Left cardiac atrium (tissue), 4 donors: ENCODE measurements at regions not wholly inside any gene's neighbourhood (a gene's known extent, or its start where the extent isn't known, plus 50 kb on each side); places are given as distances from the start of the nearest gene placed in this dataset.

Source experiments
- ATAC-seq, 2 donors: fragments of 200-7000 bp; cut with Tn5 transposase; one replicate each; pipeline ENCODE4 v1.9.1; 2020; ENCODE audit warnings: mild to moderate bottlenecking in 2 of 2, moderate library complexity in 2 of 2
- DNase-seq: peaks from one replicate; pipeline ENCODE4 v3.0.0-alpha.2; 2020
- intact Hi-C, 2 donors: fragments of 100-400 bp; cut with DNase I; formaldehyde crosslinking; loops; one replicate each; pipeline versions ENCODE4 v1.14.1 to v1.15.1; 2022 to 2023
- donor health status: DM: no; HTN: yes; CAD: no.
- donor health status: DM: no; HTN: yes; CAD: no; lungs with severe emphysema.
- donor health status: DM: yes; HTN: yes; CAD: no.
- donor health status: Dilated cardiomyopathy.

DNA sequence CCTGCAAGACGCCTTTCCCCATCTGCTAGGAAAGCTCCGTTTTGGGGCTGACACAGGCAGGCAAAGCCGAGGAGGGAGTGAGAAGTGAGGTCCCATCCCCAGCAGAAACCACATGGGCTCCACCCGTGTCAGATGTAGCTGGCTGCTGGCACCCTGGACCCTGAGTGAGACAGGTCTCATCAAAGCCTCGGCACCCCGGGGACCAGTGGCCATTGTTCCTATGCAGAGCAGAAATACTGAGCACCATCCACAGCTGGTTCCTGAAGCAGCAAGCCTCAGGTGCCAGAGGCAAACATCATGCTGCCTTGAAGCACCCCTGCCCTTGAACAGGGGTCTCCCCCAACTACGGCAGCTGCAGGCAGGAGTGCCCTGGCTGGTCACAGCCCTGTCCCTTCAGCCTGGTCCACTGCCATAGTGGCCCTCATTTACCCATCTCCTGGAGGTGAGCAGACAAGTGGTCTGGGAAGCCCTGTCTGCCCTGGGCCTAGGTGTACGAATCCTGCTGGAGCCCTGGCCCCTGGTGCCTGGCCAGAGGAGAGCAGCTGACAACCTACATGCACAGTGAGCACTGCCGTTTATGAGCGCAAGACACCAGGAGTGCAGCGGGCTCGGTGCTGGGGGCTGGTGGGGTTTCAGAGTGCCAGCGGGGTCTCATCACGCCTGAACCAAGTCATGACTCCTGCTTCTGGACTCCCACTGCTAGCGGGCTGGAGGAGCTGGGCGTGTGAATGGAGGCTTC is 289.8 kb upstream of the RTL1 start:
- ATAC-seq (no peak), DNase-seq (no peak)
- intact Hi-C loops: no loop called here

DNA sequence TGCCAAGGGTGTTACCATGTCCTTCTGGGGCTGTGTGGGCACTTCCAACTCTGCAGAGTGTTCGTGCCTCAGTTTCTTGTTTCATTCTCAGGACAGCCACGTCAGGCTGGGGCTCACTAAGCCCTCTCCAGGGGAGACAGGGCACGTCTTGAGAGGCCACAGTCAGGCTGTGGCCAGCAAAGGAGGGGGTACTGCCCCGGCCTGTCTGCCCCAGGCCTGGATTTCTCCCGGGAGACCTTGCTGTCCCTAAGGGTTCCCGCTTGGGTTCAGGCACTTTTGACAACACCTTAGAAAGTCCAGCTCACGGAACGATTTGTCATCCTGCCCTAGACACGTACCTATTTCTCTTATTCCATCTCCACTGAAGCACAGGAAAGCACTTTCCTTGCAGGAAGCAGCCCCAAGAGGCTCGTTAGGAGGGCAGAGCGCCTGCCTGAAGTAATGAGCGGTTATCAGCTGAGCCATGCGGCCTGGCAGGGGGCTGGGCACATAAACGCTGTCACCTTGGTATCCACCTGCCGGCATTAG is 290.4 kb upstream of the RTL1 start:
- DNase-seq: no peak
- ATAC-seq: no peak
- intact Hi-C loops: no loop called here

DNA sequence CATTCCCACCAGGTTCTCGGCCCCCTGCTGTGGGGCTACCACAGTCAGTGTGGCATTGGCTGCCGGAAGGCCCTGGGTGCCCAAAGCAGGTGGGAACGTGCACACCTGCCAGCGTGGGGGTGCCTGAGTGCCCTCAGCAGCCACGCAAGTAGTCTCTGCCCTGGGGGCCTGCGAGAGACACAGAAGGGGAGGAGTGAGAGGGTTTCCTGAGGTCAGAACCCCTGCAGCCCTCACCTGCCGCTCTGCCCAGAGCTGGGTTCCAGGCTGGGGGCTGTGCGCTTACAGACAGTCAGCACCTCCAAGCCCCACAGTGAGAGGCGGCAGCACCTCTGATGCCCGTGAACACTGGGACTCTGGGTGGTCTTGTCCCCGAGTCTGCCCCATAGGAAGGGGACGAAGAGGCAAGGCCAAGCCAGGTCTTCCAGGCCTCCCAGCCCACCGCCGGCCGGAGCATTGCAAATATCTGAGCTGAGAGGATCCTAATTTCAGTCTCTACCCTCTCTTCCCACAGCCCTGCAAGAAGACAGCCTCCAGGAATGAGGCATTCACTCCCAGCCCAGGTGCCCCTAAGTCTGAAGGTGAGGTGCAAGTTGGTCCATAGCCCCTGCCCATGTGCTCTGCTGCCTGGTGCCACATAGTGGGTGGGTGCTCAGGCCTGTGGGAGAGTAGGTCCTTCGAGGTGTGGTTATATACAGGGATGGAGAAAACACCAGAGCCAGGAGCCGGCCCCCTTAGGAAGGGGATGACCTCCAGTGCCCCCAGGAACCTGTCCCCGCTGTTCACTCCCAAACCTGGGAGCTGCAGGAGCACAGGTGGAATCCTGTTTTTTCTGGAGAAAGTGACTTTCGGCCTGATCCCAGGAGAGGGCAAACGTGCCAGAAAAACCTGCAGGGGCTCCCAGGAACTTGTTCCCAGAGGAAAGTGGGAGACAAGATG is 291.1 kb upstream of the RTL1 start:
- no peak for DNase-seq
- intact Hi-C loops: no loop called here
- no peak for ATAC-seq

DNA sequence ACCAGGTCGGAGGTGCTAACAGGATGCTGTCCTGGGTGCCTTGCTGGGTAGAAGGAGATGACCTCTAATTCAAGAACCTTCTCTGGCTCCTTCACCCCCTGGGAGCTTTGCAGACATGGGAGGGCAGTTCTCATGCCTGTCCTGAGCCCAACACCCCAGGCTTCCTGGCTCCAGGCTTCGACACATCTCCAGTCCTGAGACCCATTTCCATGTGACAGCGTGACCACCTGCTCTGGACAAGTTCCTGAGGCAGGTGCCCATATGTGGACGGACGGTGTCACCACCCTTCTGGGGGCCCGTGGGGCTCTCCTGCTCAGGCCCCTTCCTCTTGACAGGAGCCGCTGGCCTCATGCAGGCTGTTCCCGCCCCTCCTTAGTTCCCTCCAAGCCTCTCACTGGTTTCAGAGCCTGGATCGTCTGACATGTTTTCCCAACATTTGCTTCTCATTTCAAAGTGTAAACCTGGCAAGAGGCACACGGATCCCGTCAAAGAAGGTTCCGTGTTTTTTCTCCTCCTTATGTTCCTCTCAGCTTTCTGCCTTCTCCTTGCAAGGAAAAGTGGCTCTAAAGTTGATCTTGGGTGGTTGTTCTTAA is 291.9 kb upstream of the RTL1 start:
- ATAC-seq (no peak), DNase-seq (no peak)
- intact Hi-C loops: no loop called here

DNA sequence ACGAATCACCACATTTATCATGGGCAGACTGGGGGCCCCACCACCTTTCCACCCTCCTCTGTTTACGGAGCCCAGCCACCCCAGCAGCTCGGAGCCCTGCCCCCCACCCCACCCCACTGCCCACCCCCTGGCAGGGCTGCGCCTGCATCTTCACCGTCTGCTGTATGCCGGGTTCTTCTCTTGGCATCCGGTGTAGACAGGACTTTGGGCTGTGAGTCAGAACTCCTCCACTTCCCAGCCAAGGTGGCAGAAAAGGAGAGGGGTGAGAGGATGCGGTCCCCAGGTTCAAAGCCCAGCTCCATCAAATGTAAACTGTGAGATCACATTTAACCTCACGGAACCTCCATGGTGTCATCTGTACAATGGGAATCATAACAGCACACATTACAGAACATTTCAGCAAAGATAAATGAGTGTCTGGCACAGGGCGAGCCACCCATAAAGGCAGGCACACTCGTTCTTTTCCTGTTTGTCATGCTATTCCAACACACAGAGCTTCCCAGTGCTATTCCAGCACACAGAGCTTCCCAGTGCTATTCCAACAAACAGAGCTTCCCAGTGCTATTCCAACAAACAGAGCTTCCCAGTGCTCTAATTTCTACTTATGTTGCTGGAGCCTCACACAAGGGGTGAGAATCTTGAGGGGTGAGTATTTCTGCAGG is 292.7 kb upstream of the RTL1 start:
- intact Hi-C loops: no loop called here
- no peak for ATAC-seq
- DNase-seq: no peak

DNA sequence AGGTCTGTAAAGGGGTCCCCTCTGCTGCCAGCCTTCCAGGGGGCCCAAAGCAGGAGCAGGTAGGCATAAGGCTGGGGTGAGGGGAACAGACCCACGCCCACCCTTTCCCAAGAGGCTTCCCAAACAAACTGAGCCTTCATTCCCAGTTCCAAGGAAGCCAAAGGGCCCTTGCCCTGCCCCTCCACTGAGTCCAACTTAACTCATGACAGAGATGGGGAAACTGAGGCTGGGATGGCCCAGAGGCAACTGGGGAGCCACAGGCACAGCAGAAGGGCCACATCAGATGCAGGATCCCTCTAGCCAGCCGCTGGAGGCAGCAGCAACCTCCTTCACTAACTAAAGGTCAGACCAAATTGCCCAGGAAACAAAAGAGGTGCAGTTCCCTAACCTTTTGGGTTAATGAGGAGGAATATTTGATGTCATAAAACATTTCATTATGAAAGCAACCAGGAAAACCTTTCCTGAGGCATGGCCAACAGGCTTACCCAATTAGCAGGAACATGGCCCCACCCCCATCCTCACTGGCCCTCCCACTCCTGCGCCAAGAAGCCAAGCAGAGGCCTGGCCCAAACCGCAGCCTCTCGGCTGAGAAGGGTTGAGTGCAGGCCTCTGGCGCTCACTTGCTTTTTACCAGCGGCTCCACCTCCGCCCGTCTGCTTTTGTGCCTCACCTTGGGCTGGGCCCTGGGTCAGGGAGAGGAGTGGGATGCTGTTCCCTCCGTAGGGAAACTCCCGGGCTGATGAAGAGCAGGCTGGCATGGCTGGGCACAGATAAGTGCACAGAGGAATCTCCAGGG is 293.5 kb upstream of the RTL1 start:
- intact Hi-C loops: no loop called here
- DNase-seq (no peak), ATAC-seq (no peak)

DNA sequence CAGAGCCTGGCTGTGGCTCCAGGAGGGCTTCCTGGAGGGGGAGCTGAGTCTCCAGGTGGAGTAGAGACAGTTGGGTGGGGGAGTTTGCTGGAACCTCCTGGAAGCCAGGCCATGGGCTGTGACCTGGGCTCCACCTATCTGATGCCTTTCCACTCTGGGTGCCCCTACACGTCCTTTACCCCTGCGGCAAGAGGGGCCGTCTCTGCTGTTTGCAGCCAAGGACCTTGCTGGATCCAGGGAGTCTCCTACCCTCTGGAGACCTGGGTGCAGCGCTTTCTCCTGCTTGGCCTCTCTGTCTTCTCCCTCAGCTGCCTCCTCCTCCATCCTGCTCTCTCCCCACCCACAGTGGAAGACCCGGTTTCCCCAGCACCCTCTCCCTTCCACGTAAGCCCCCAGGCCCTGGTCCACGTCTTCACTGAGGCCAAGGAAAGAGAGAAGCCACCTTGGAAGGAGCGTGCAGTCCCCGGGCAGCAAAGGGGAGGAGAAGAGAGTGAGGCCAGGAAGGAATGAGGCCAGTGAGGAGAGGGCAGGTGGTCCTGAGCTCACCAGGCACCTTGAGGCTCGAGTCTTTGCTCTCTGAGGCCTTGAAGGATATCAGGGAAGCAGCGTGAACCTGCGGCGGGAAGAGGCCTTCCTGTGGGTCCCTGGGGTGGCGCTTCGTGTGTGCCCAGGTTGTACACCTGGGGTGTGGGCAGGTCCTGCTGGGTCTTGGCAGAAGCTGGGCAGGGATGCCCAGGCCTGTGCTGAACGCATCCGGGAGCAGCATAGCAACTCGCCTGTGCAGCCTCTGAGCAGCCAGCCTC is 294.3 kb upstream of the RTL1 start:
- ATAC-seq (no peak), DNase-seq (no peak)
- intact Hi-C loops: no loop called here

DNA sequence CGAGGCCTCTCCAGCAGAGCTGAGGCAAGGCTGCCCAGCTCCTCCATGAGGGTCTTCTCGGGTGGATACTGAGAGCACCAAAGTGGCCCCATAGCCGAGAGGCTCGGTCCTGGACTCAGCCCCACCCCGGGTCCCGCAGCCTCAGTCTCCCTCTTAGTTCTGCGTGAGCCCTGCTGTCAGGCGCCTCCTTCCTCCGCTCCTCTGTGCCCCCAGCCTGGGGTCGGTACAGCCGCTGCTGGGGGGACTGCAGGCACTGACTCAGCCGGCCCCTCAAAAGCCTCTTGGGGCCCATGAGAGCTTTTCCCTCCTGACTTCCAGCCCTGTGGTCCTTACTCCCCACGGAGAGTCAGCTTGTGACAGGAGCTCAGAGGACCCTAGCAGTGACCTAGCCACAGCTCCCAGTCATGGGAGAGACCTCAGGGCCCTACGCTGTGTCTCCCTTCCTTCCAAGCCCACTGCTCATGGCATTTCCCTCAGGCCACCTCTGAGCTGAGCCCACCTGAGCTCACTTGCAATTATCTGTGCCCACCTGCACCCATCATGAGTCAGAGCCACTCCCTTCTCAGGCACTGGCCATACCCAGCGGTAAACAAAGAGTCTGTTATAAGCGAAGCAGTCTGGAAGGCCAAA is 295.0 kb upstream of the RTL1 start:
- ATAC-seq (no peak), DNase-seq (no peak)
- intact Hi-C loops: no loop called here

DNA sequence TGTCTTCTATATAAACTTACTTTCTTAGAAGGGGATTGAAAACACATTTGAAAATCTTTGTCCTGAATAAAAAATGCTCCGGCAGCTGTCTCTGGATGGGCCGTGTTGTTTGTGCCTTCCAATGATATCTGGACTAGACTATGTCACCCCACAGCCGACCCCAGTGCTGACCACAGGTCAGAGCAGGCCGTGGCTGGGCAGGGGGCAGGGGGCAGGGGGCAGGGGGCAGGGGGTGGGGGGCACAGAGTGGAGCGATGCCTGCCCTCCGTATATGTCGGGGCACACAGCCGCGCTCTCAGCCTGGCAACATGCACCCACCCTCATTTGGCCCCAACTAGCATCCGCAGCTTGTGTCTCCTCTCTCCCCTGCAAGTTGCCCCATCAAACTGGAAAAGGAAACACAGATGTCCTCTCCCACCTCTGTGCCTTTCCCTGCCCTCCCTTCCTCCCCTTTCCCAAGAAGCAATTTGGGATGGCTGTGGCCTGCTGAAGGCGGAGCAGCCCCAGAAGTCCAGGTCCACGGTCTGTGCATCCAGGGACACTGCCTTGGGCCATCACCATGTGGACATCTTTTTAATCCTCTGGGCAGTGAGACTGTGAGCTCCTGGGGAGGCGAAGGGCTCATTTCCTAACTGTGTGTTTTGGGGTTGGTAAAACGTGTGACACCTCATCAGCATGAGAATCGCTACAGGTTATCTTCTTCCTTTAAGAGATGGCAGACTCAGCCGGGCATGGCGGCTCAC is 295.7 kb upstream of the RTL1 start:
- intact Hi-C loops: no loop called here
- ATAC-seq (no peak), DNase-seq (no peak)

DNA sequence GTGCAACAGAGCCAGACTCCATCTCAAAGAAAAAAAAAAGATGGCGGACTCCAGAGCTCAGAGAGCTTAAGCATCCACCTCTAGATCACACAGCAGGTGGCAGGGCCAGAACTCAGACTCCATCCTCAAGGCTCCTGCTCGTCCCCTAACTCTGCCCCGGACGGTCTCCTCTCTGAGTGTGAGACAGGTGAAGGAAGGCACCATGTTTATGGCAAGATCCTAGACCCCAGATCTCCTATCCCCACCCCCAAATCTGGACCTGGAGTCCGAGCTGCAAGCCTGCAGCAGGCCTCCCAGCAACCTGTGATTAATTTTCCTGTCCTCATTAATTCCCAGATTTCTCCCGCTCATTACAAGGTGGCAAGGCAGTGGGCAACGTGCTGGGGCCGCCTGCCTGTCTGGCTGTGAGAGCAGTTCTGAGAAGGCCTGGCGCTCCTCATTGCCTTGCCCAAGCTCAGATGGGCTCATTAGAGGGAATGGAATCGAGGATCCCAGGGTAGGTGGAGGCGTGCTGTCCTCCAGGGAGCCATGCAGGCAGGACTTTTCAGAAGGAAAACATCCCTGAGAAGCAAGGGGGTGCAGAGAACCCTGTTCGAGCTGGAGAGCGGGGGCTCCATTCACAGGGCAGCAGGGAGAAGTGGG is 296.6 kb upstream of the RTL1 start:
- ATAC-seq (no peak), DNase-seq (no peak)
- intact Hi-C loops: no loop called here

DNA sequence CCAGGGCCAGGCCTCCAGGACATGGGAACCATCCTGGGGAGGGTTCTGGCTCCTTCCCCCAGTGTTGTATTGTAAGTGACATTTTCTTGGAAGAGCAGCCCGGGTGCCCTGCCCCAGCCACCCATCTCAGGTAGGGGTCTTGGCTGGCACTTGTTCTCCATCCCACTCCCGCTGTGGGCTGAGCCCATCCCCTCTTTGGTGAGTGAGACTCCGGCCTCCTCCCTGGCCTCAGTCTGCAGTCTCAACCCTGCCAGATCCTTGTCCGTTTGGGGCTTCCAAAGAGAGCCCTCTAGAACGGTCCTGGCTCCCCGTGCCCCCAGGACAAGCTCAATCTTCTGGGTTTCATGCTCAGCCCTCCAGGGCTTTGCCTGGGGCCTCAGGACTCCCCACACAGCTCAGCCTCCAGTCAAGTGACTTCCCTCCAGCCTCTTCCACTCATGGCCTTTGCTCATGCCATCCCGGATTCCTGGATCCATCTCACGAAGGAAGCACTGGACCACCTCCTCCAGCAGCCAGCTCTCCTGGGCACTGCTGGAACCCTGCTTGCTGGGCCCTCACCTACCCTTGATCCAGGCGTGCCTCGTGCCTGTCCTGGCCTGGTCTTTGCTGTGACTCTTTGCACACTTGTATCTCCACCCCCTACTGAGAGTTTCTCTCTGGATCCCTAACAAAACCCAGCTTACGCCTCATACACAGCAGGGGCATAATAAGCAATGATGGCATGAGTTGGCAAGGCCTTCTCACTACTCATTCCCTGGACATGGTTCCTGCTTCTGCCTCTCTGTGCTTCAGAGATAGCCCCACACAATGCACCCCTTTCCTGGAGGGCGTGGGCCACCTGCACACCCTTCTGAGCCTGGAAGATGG is 297.4 kb upstream of the RTL1 start:
- DNase-seq: no peak
- ATAC-seq: no peak
- intact Hi-C loops: no loop called here

DNA sequence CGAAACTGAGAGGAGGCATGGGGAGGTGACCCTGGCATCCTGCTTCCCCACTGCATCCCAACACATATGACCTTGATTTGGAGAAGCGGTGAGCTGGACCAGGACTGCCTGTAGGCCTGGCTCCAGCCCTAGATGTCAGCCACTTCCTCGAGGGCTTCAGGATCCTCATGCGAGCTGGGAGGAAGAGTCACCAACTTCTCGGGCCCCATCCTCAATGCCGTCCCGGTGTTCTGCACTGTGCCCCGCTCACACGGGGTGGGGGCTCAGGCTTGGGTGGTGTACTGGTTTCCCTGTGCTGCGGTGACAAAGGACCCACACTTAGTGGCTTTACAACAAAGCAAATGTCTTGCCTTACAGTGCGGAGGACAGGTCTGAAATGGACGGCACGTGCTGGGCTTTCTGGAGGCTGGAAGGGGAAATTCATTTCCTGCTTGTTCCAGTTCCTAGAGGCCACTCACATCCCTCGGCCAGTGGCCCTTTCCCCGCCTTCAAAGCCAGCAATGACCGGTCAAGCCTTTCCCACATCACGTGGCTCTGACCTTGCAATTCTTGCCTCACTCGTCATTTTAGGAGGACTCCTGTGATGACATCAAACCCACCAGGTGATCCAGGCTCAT is 298.1 kb upstream of the RTL1 start:
- DNase-seq (no peak), ATAC-seq (no peak)
- intact Hi-C loops: no loop called here

DNA sequence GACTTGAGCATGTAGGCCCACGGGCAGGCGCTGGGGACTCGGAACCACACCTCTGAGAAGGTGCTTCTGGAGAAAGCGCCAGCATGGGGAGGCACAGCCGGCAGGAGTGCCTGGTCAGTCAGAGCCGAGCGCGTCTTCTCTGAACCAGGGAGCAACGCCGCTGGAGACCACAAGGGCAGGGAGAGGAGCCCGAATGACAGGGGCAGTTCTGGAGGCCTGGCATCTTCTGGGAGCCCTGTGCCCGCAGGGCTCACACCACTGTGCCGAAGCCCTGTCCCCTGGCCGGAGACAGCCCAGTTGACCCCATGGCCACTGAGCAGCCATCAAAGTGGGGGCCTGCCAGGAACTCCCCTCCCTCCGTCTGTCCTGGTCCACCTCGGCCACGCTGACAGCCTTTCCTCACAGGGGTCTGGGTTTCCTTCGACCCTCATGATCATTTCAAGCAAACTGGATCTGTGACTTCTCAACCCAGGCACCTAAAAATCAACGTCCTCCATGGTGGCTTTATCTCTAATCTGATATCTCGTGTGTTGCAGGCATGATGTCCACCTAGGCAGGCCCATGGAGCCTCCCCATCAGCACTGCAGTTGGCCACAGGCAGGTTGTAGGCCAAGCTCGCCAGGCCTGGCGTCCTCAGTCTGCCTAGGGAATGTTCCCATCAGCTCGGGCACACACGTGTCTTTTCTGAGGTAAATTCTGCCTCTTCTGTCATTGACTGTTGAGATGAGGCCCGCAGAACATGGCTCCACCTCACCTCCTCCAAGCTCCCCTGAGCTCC is 299.3 kb upstream of the RTL1 start:
- ATAC-seq (no peak), DNase-seq (no peak)
- intact Hi-C loops: no loop called here

DNA sequence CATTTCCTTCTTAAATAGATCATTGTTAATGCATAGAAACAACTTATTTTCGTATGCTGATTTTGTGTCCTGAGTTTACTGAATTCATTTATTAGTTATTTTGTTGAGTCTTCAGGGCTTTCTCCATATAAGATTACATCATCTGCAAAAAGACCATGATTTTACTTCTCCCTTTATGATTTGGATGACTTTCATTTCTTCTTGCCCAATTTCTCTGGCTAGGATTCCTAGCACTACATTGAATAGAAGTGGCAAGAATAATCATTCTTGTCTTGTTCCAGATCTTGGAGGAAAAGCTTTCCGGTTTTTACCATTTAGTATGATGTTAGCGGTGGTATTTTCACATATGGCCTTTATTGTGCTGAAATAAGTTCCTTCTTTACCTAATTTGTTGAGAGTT is 303.0 kb upstream of the RTL1 start:
- no peak for ATAC-seq
- DNase-seq: no peak
- intact Hi-C loops: no loop called here
